Right kidney (tissue), 1 donor: ENCODE measurements at regions not wholly inside any gene's neighbourhood (a gene's known extent, or its start where the extent isn't known, plus 50 kb on each side); places are given as distances from the start of the nearest gene placed in this dataset.
"Not testable (repeated sequence)": the region's sequence is repeated elsewhere in the genome, so short reads cannot be mapped to it uniquely, and the experiment has no call there.

Experiments used
- DNase-seq: peaks from one replicate; pipeline ENCODE4 v3.0.0-alpha.2; 2016

DNA sequence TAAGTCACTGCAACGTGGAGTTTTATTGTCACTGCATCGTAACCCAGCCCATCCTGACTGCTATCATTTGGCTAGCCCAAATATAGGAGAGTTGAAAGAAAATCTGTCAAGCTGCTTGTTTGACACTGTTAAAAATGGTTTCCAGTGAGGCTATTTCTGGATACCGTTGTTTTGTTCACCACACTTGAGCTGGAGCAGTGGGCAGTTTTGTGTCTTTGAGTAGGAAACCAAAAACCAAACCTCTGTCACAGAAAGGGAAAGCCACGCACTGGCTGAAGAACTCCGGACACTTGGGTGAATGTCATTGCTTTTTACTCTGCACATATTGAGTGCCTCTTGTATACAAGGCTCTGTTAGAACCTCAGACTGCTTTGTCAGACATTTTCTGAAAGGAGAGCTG is 446.4 kb upstream of the CFAP20DC start:
- DNase-seq: no peak

GRCh38 chr3:59494969-59495368 is 445.1 kb upstream of the CFAP20DC start:
- not testable (repeated sequence) for DNase-seq

GRCh38 chr3:59486520-59486919 is 436.7 kb upstream of the CFAP20DC start:
- DNase-seq: no peak

- DNase-seq: no peak
Measured at GRCh38 chr3:59483191-59483590, 433.4 kb upstream of the CFAP20DC start.

- DNase-seq: no peak
Measured at GRCh38 chr3:59482684-59483083, 432.9 kb upstream of the CFAP20DC start.

GRCh38 chr3:59481776-59482400 is 432.1 kb upstream of the CFAP20DC start:
- DNase-seq: no peak

DNA sequence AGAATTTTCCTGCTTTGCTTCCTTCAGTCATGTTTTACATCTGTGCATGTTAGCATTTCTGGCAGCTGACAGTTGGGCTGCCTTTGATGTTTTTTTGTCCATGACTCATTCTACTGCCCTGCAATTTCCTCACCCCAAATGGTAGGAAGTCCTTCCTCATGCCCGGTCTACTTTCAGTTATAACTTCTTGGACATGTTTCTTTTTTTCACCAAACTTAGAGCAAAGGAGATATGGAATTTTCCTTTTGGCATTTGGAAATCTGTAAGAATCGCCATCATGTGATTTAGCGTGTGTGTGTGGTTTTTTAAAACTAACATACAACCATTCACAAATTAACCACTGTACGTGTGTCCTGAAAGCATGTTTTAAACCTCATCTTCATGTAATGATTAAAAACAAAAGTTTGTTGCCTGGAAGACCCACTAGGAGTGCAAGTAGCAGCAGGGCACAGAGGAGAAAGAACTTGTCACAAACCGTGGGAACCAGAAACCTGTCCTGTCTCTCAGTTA is 430.7 kb upstream of the CFAP20DC start:
- DNase-seq: no peak

DNA sequence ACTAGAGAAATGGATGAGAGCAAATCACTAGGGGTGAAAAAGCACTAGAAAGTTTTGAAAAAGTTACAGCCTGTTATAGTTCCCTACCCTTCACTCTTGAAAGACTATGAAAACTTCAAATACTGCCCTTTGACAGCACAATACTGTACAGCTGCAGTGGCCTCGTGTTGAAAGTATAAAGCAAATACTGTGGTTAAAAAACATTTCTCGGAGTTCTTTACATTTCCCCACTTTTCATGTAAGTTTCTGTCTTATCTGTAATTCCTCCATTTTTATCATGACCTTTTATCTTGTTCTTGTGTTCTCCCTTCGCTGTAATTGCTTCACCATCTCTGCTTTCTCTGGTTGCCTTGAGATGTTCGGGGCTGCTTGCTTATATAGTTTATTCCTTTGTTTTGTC is 423.8 kb upstream of the CFAP20DC start:
- no peak for DNase-seq

- DNase-seq: no peak
Measured at GRCh38 chr3:59472541-59472940, 422.7 kb upstream of the CFAP20DC start.

- no peak for DNase-seq
Measured at GRCh38 chr3:59469948-59470723, 420.3 kb upstream of the CFAP20DC start.

DNA sequence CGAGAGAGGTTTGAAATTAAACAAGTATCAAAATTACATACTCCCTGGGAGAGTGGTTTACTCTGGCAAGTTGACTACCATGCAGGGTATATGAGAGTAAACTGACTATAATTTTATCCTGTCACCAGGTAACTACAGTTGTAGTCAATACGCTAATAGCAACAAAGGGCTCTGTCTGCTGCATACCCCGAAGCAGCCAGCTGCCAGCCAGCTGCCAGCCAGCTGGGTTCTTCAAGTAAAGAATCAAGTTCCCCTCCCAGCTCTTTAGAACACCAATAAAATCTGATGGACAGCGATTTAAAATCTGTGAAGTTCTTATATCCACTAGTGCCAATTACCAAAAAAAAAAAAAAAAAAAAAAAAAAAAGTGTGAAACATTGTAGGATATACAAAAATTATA is 417.7 kb upstream of the CFAP20DC start:
- no peak for DNase-seq

DNA sequence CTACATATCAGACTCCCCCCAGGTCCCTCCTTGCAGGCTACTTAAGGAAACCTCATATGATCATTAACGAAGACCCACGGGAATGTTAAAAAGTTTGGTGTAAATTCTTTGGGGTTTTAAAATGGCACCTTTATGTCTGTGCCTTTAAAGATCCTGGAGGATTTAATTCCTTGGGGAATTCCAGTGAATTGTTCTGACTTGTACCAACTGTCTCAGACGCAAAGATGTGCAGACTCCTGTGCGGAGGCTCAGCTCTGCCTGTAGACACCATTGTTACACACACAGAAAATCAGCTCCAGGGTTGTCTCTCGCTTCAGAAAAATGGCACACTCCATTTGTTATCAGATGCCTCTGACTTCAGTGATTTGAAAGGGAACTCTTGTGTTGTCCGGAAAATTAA is 414.4 kb upstream of the CFAP20DC start:
- DNase-seq: no peak

- no peak for DNase-seq
Measured at GRCh38 chr3:59463253-59463652, 413.4 kb upstream of the CFAP20DC start.

DNA sequence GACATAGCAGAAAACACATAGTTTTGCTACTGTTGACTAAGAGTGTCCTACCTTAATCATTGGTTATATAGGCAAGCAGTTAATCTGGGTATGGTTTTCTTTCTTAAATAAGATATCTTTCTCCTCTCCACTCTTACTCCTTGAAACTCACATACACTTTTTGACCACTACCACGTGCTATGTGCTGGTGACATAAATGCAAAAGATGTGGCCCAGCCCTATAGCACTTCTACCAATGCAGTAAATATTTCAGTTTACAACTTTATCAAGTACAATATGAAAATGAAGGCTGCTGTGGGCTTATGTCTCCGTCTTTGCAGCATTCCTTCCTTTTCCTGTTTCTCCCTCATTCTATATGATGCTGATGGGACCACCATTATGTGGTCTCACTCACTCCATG is 410.2 kb upstream of the CFAP20DC start:
- DNase-seq: no peak

GRCh38 chr3:59456852-59457485 is 407.1 kb upstream of the CFAP20DC start:
- DNase-seq: no peak

- DNase-seq: no peak
Measured at GRCh38 chr3:59451800-59452746, 402.2 kb upstream of the CFAP20DC start.

GRCh38 chr3:59450946-59451763 is 401.3 kb upstream of the CFAP20DC start:
- DNase-seq: no peak

DNA sequence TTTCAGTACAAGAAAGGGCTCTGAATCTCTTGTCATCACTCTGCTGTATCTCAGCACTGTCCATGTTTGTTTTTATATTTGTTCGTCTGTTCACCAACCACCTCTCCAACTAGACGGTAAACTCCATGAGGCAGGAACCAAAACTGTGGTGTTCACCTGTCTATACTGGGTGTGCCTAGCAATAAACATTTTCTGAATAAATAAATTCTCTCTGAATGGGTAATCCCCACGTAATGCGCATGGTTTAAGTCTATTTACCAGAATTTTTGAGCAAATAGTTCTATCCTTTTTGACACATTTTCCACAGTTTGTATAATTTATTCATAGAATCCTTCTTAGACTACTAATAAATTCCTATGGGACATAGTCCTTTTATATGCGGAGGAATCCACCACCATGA is 400.6 kb upstream of the CFAP20DC start:
- no peak for DNase-seq

DNA sequence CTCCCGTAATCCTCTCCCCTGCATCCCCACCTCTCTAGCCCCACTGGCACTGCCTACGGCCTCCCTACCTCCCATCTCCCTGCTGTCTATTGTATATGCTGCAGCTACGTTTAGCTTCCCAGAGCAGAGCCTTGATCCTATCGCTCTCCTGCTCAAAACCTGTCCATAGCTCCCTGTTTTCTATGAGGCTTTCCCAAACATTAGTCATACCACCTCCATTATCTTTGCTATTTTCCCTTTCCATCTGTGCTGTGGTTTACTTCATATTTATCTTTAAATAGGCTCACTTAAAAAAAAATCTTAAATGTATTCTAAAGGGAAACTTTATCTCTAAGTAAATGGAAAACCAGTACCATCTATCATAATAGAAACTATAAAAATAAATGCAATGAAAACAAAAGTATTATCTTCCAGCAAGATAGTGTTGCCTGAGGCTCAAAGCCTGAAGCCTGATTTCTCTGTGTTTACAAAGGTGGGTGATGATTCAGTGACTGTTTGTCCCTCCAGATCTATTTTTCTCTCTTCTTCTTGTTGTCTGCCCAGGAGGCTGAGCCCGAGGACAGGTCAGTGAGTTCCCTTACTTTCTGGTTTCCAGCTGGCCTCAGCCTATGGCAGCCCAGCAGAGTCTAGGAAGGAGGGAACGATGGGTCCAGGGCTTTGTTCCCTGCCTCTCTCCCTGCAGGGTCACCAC is 397.1 kb upstream of the CFAP20DC start:
- no peak for DNase-seq

GRCh38 chr3:59444676-59445075 is 394.9 kb upstream of the CFAP20DC start:
- DNase-seq: no peak

DNA sequence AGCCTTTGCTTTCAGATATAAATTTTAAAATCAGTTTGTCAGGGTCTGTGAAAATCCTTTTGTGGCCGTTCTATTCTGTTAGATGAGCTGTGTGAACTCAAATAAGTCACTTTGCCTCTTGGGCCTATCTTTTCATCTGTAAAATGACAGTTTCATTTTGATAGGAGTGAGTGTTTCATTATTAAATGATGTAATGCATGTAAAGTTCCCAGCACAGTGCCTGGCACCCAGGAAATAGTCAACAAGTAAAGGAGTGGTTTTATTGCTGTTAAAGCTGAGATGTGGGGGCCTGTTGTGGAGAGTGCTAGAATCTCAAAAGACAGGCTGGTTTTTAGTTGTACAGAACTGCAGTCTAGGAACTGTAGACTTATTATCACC is 394.5 kb upstream of the CFAP20DC start:
- DNase-seq: no peak
